ENCODE measurements at regions not wholly inside any gene's neighbourhood (a gene's known extent, or its start where the extent isn't known, plus 50 kb on each side); places are given as distances from the start of the nearest gene placed in this dataset.
"Not testable (repeated sequence)": the region's sequence is repeated elsewhere in the genome, so short reads cannot be mapped to it uniquely, and the experiment has no call there.

GRCh38 chr11:50088231-50088630 is 55.6 kb downstream of the OR4C45 start:
- DNase-seq: no peak

DNA sequence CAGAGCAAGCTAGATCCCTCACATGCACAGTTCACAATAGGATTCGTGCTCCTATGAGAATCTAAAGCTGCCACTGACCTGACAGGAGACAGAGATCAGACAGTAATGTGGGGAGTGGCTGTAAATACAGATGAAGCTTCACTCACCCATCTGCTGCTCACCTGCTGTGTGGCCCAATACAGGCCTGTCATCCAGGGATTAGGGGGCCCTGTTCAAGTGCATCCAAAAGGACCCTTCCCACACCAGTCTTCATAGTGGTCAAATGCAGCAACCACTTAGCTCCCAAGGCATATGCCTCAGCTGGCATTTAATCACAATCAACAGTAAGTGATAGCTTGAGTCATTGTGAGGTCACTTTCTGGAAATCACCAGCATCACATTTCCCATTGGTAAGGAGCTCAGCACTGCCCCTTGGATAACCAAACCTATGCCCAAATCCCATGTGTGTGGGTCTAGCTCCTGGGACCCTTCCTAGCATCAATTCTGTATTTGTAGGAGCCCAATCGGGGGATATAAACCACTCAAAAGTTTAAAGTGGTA is 65.6 kb downstream of the OR4C45 start:
- DNase-seq: no peak

DNA sequence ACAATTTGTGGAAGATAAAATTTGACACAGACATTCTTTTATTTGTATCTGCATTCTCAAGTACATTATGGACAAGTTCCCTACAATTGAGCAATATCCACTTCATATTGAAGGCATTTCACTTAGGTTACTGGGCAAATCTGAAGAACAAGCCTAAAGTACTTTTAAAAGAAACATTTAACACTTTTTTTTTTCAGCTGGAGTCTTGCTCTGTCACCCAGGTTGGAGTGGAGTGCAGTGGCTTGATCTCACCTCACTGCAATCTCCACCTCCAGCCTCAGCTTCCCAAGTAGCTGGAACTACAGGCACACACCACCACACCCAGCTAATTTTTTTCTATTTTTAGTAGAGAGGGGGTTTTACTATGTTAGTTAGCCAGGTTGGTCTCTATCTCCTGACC is 70.2 kb downstream of the OR4C45 start:
- no peak for DNase-seq

DNA sequence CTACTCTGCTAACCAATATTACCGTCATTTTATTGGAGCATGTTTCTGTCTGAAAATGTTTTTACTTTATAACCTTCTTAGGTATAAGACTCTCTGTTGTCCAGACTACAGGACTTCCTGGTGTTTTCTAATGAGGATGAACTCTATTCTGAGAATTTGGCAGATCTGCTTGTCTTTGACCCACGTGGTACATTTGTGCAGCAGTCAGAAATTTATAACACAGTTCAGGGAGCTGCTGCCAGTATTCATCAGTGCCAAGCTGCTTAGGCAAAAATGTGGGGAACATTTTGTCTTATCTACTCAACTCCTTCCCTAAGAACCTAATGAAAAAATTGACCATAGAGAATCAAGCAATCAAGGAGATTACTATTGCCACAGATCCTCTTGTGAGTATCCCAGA is 108.0 kb downstream of the OR4C45 start:
- not testable (repeated sequence) for DNase-seq

DNA sequence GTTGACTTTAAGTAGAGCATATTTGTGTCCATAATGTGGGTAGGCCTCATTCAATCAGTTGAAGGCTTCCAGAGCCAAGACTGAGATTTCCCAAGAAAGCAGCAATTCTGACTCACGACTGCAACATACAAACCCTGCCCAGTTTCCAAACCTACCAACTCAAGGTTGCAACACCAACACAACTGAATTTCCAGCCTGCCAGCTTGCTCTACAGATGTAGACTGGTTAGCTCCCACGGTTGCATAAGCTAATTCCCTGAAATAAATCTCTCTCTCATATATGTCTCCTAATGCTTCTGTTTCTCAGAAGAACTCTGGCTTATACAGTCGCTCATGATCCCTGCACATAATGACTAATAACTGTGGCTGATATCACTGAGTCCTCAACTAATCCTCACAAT is 113.6 kb downstream of the OR4C45 start:
- not testable (repeated sequence) for DNase-seq

DNA sequence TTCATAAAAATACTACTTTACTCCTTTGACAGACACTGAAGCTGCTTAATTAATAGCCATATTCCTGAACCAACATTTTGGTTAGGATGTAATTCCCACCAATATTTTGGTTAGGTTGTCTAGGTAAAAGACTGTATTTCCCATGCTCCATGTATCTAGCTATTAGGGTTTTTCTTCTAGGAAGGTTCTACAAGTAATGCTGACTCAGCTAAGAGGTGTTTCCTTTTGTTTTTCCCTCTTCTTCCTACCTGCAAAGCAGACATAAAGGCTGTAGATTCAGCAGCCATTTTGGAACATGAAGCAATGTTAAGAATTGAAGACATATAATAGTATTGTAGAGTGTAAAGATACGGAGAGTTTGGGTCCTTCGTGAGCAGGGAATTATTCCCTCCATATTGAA is 115.3 kb downstream of the OR4C45 start:
- not testable (repeated sequence) for DNase-seq

DNA sequence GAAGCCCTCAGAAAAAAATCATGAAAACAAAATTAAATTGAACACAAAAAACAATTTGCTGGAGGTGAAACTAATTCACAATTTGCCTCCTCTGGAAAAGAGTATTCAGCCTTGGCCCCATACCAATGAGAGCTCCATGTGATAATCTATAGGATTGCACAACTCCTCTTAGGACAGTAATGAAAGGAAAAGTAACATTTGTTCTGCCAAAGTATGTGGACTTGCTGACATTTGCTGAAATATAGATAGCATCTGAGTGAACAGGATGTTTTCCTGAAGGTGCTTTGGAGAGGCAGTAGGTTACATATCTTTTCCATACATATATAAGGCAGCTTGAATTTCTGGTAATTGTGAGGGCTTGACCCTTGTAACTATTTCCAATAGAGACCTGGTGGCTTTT is 122.8 kb downstream of the OR4C45 start:
- DNase-seq: no peak

DNA sequence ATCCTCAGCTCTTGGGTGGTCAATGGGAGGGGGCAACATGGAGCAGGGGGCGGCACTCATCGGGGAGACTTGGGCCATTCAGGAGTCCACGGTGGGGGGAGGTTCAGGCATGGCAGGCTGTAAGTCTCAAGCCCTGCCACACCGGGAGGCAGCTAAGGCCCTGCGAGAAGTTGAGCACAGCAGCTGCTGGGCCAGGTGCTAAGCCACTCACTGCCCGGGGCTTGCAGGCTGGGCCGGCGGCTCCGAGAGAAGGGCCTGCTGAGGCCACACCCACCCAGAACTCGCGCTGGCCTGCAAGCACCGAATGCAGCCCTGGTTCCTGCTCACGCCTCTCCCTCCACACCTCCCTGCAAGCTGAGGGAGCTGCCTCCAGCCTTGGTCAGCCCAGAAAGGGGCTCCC is 131.4 kb downstream of the OR4C45 start:
- DNase-seq: no peak

DNA sequence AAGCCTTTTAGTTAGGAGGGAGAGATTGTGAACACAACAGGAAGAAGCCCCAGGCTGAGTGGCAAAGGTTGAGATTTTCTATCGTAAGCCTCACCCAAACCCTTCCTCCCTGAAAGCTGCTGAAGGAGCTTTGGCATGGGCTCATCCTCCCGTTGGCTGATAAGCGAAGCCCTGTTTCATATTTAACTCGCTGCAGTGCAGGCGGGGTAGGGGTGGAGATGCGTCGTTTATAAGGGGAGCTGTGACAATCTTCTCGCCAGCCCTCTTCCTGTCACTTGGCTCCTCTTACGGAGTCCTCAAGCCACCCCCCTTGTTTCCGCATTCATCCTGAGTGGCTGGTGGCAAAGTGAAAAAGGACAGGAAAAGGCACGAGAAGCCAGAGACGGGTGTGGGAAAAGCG is 137.0 kb downstream of the OR4C45 start:
- no peak for DNase-seq

DNA sequence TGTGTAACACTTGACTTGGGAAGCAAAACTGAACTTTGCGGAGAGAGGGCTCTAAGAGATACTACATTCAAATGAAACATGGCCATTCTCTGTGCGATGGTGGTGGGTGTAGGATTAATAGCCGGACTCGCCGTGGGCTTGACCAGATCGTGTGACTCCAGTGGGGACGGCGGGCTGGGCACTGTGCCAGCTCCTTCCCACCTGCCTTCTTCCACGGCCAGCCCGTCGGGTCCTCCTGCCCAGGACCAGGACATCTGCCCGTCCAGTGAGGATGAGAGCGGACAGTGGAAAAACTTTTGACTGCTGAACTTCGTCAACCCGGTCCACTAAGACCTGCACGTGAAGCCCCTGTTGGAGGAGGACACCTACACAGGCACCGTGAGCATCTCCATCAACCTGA is 137.4 kb downstream of the OR4C45 start:
- no peak for DNase-seq

DNA sequence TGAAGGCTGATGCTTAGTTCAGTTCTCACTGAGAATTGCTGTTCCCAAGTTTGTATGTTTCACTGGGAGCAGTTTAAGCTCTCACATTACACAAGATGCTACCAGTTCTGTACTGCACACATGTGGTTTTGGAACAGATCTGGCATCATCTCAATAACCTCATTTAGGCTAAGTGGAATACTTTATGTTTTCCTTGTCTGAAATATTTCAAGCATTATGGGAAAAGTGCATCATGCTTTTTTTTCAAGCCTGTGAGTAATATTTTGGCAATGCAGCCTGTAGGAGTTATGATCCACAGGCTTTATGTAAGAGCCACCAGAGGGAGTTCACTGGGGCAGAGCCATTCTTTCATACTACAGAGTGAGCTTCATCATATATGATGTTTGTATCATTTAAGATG is 141.5 kb downstream of the OR4C45 start:
- DNase-seq: no peak

GRCh38 chr11:50174975-50175374 is 142.3 kb downstream of the OR4C45 start:
- no peak for DNase-seq

GRCh38 chr11:50178737-50179136 is 146.1 kb downstream of the OR4C45 start:
- DNase-seq: no peak

DNA sequence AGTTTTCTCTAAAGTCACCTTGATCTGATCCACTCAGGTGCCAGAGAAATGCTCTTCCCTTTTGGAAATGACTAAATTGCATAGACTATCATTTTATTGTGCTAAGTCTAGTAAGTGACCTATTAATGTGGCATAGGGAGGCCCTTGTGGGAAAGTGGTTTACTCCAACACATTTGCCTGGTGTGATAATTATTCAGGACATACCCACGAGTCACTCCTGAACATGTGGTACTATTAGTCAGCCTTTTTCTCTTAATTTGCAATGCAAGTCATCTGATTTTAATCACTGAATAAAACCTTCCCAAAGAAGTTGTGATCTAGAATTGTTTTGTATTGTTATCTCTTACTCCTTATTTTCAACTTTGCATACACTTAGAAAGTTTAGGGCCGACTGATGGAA is 148.7 kb downstream of the OR4C45 start:
- no peak for DNase-seq

DNA sequence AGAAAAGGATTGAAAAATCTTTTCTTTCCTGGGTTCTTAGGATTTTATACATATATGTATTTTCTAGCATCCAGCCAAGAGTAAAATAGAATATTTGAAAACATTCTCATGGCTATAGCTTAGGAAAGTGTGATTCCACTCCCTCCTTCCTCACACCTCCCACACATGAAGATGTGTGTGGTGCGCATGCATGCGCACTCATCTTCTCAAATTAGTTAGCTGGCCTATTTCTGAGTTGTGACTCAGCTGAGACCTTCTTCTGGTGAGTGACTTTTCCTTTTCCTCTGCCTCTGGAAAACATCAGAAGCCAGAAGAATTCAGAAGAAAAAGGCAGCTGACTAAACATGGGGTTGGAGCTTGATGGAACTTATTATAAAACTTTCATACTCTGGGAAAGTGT is 149.8 kb downstream of the OR4C45 start:
- DNase-seq: no peak

DNA sequence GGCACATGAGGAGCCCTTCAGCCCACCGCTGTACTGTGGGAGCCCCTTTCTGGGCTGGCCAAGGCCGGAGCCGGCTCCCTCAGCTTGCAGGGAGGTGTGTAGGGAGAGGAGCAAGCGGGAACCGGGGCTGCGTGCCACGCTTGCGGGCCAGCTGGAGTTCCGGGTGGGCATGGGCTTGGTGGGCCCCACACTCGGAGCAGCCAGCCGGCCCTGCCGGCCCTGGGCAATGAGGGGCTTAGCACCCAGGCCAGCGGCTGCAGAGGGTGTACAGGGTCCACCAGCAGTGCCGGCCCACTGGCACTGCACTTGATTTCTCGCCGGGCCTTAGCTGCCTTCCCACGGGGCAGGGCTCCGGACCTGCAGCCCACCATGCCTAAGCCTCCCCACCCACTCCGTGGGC is 150.5 kb downstream of the OR4C45 start:
- DNase-seq: not testable (repeated sequence)

DNA sequence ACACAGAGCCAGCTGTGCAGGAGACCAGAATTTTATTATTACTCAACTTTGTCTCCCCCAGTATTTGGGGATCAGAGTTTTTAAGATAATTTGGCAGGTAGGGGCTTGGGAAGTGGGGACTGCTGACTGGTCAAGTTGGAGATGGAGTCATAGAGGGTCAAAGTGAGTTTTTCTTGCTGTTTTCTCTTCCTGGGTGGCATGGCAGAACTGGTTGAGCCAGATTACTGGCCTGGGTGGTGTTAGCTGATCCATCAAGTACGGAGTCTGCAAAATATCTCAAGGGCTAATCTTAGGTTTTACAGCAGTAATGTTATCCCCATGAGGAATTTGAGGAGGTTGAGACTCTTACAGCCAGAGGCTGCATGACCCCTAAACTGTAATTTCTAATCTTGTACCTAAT is 153.5 kb downstream of the OR4C45 start:
- no peak for DNase-seq

GRCh38 chr11:50187220-50187619 is 154.5 kb downstream of the OR4C45 start:
- DNase-seq: no peak

DNA sequence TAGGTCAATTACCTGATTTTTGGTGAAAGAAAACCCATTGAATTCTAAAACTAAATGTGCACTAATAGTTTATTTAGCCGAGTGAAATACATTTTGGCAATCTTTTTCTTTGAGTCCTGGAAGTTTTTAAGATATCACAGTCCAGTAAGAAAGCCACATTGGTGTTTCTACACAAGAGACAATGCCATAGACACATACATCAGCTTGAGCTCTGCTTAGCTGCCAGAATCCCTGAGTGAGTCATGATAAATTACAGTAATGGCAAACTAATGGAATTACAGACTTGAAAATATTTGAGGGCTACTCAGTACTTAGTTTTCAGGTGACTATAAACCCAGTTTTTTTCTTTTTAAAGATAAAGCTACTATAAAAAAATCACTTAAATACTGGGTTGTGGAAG is 155.4 kb downstream of the OR4C45 start:
- DNase-seq: no peak

DNA sequence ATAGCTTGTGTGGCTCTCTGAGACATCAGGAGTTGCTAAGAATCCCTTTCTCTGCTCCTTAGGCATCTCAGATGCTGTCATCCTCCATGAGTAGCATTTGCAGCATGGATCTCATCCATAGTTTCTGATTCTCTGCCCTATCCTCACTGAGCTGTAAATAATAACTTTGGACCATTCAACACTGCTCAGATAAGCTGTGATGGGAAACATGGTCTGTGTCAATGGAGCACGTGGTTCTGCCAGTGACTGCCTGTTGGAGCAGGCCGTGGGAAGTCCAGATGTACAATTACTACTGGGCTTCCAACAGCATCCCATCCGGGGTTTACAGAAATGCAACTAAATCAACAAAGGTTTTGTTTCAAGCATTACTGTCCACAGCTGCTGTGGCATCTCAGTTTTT is 160.1 kb downstream of the OR4C45 start:
- DNase-seq: no peak

DNA sequence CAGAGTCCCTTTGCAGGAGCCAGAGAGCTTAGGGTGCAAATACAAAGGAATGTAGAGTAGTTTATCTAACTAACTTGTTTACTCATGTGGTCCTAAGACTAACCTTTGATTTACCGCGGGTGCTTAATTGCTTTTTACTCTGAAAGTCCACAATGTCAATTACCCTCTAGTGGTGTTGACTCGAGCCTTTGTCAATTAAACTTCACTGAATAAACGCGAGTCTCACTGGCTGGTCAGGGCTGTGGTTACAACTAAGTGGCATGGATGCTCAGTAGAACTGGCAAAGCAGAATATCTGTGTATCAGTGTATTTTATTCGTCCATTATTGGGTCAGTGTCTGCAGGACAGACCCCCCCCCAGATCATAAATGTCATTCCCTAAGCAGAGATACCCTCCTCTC is 181.7 kb downstream of the OR4C45 start:
- no peak for DNase-seq

GRCh38 chr11:50220651-50221050 is 188.0 kb downstream of the OR4C45 start:
- no peak for DNase-seq

- not testable (repeated sequence) for DNase-seq
These were observed 205.7 kb downstream of the OR4C45 start for GRCh38 chr11:50238368-50238767.

DNA sequence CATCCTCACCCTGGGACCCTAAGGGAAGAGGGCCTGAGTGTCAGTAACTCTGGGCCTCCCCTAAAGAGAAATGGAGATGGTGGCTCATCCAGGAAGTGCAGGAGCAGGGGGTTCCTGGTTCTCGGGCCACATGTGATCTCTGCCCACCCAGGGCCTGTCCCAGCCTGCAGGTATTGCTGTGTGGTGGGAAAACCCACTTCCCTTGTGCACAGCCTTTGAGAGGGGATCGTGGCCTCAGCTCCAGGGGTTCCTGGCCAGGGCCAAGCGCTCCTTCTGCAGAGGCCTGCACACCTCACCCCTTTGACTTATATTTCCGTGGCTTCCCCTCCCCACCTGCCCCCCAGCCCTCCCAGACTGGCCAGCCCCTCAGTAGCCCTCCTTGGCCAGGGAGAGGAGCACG is 213.5 kb downstream of the OR4C45 start:
- DNase-seq: no peak

GRCh38 chr11:50246699-50247098 is 214.0 kb downstream of the OR4C45 start:
- DNase-seq: no peak

All from C1 segment of cervical spinal cord (tissue), 14 donors.